OCI-LY1 (cell line): ENCODE measurements at regions not wholly inside any gene's neighbourhood (a gene's known extent, or its start where the extent isn't known, plus 50 kb on each side); places are given as distances from the start of the nearest gene placed in this dataset.

Experiments
- H2AFZ ChIP-seq: fragments of 200-600 bp; sonication (generic), shearing (Covaris generic); 2 replicates; pipeline ENCODE4 v1.6.0; 2014; ENCODE audit warnings: antibody characterized with exemption, mild to moderate bottlenecking, low read length
- H3F3A ChIP-seq: fragments of 200-600 bp; sonication (generic), shearing (Covaris generic); 2 replicates; pipeline ENCODE4 v1.6.0; 2014; ENCODE audit warnings: mild to moderate bottlenecking, antibody characterized with exemption, low read length, moderate library complexity; ENCODE audit not compliant: insufficient read depth
- H3K27ac ChIP-seq: fragments of 200-600 bp; sonication (generic); 2 replicates; pipeline ENCODE4 v1.5.1; 2014; ENCODE audit warnings: low read length, mixed run types, mild to moderate bottlenecking, low read depth; ENCODE audit not compliant: poor library complexity, severe bottlenecking
- H3K27me3 ChIP-seq: fragments of 200-600 bp; sonication (generic); 2 replicates; pipeline ENCODE4 v1.6.0; 2014; ENCODE audit warnings: antibody characterized with exemption, mild to moderate bottlenecking, low read length, moderate library complexity; ENCODE audit not compliant: insufficient read depth
- H3K36me3 ChIP-seq: fragments of 200-600 bp; sonication (generic); 2 replicates; pipeline ENCODE4 v1.6.1; 2014; ENCODE audit warnings: mild to moderate bottlenecking, antibody characterized with exemption, low read length, moderate library complexity, mixed read lengths; ENCODE audit not compliant: insufficient read depth
- H3K4me1 ChIP-seq: fragments of 200-600 bp; sonication (generic); 2 replicates; pipeline ENCODE4 v1.5.1; 2014; ENCODE audit warnings: mild to moderate bottlenecking, low read length, moderate library complexity; ENCODE audit not compliant: insufficient read depth, severe bottlenecking
- H3K4me2 ChIP-seq: fragments of 200-600 bp; sonication (generic), shearing (Covaris generic); 2 replicates; pipeline ENCODE4 v1.6.1; 2014; ENCODE audit warnings: low read length
- H3K4me3 ChIP-seq: fragments of 200-600 bp; sonication (generic); 2 replicates; pipeline ENCODE4 v1.5.1; 2014; ENCODE audit warnings: low read length, low read depth, mild to moderate bottlenecking, mixed read lengths; ENCODE audit not compliant: poor library complexity, severe bottlenecking
- H3K79me2 ChIP-seq: fragments of 200-600 bp; shearing (Covaris generic); 2 replicates; pipeline ENCODE4 v1.6.1; 2016; ENCODE audit warnings: mixed run types, low read length, mixed read lengths; ENCODE audit not compliant: insufficient read depth
- H3K9ac ChIP-seq: fragments of 200-600 bp; sonication (generic), shearing (Covaris generic); 2 replicates; pipeline ENCODE4 v1.6.1; 2014; ENCODE audit warnings: mild to moderate bottlenecking, low read length, mixed read lengths
- H3K9me2 ChIP-seq: fragments of 200-600 bp; sonication (generic), shearing (Covaris generic); 2 replicates; pipeline ENCODE4 v1.6.1; 2014; ENCODE audit warnings: low read depth, mild to moderate bottlenecking, low read length, mixed read lengths
- H3K9me3 ChIP-seq: fragments of 200-600 bp; shearing (Covaris generic); 2 replicates; pipeline ENCODE4 v1.6.1; 2014; ENCODE audit warnings: low read length, mixed read lengths
- H4K20me1 ChIP-seq: fragments of 200-600 bp; sonication (generic), shearing (Covaris generic); 2 replicates; pipeline ENCODE4 v1.6.0; 2016; ENCODE audit warnings: mild to moderate bottlenecking, low read length; ENCODE audit not compliant: insufficient read depth
- EZH2 ChIP-seq: fragments of 200-600 bp; sonication (generic), shearing (Covaris generic); IDR thresholded peaks from 2 replicates; pipeline ENCODE4 v1.8.0; 2017; ENCODE audit warnings: borderline replicate concordance, mixed run types, mild to moderate bottlenecking, antibody characterized with exemption, low read length, moderate library complexity, mixed read lengths
- TF ChIP-seq, protein P1 (sequence below): fragments of 200-600 bp; sonication (generic), shearing (Covaris generic); IDR thresholded peaks from 2 replicates; pipeline ENCODE4 v1.5.1; 2017; ENCODE audit warnings: mild to moderate bottlenecking, antibody characterized with exemption, low read length, moderate library complexity, mixed read lengths

GRCh38 chr18:72174972-72175649 lies 369.0 kb downstream of the CBLN2 start:
- Histone ChIP-seq H3K9me3 (no peaks in the 10 kb centered on the region), H3F3A (no peaks in the 10 kb centered on the region), H3K27ac (no peak overlapping the region), H3K36me3 (no peaks in the 10 kb centered on the region), H3K79me2 (no peaks in the 10 kb centered on the region), H4K20me1 (no peaks in the 10 kb centered on the region), H3K9ac (no peak overlapping the region), H3K9me2 (no peaks in the 10 kb centered on the region), H3K4me2 (no peak overlapping the region), H2AFZ (no peak overlapping the region), H3K4me1 (no peaks in the 10 kb centered on the region), H3K27me3 (no peaks in the 10 kb centered on the region), H3K4me3 (no peak overlapping the region)
- no peak for TF ChIP-seq EZH2
- TF ChIP-seq, protein P1, sequence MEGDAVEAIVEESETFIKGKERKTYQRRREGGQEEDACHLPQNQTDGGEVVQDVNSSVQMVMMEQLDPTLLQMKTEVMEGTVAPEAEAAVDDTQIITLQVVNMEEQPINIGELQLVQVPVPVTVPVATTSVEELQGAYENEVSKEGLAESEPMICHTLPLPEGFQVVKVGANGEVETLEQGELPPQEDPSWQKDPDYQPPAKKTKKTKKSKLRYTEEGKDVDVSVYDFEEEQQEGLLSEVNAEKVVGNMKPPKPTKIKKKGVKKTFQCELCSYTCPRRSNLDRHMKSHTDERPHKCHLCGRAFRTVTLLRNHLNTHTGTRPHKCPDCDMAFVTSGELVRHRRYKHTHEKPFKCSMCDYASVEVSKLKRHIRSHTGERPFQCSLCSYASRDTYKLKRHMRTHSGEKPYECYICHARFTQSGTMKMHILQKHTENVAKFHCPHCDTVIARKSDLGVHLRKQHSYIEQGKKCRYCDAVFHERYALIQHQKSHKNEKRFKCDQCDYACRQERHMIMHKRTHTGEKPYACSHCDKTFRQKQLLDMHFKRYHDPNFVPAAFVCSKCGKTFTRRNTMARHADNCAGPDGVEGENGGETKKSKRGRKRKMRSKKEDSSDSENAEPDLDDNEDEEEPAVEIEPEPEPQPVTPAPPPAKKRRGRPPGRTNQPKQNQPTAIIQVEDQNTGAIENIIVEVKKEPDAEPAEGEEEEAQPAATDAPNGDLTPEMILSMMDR, result no peak

- H3K4me1 ChIP-seq, result no peaks in the 10 kb centered on the region
- no peak overlapping the region for H3K9ac ChIP-seq
- H3K4me3 ChIP-seq, result no peak overlapping the region
These were observed 372.5 kb downstream of the CBLN2 start for GRCh38 chr18:72171596-72171995.

GRCh38 chr18:72161691-72162090 lies 382.5 kb downstream of the CBLN2 start:
- H3K4me1 ChIP-seq, result no peaks in the 10 kb centered on the region
- no peaks in the 10 kb centered on the region for H4K20me1 ChIP-seq
- H3K36me3 ChIP-seq, result no peaks in the 10 kb centered on the region
- H2AFZ ChIP-seq, result no peak overlapping the region
- no peaks in the 10 kb centered on the region for H3K79me2 ChIP-seq
- no peak overlapping the region for H3K9ac ChIP-seq
- no peaks in the 10 kb centered on the region for H3K27me3 ChIP-seq
- no peak overlapping the region for H3K4me3 ChIP-seq
- no peak overlapping the region for H3K27ac ChIP-seq
- H3K9me3 ChIP-seq, result no peaks in the 10 kb centered on the region
- H3K4me2 ChIP-seq, result no peak overlapping the region
- TF ChIP-seq, protein P1, result no peak
- no peak for TF ChIP-seq EZH2
- no peaks in the 10 kb centered on the region for H3F3A ChIP-seq
- H3K9me2 ChIP-seq, result no peaks in the 10 kb centered on the region

More at GRCh38 chr18:72171596-72171995, 372.5 kb downstream of the CBLN2 start:
- Histone ChIP-seq H4K20me1 (no peaks in the 10 kb centered on the region), H3K9me2 (no peaks in the 10 kb centered on the region), H3F3A (no peaks in the 10 kb centered on the region), H3K9me3 (no peaks in the 10 kb centered on the region), H2AFZ (no peak overlapping the region), H3K27me3 (no peaks in the 10 kb centered on the region), H3K27ac (no peak overlapping the region), H3K79me2 (no peaks in the 10 kb centered on the region), H3K36me3 (no peaks in the 10 kb centered on the region), H3K4me2 (no peak overlapping the region)
- TF ChIP-seq, protein P1, result no peak
- no peak for TF ChIP-seq EZH2
